Esophagus squamous epithelium (tissue), 5 donors: ENCODE measurements at regions not wholly inside any gene's neighbourhood (a gene's known extent, or its start where the extent isn't known, plus 50 kb on each side); places are given as distances from the start of the nearest gene placed in this dataset.

Experiments
- DNase-seq: peaks from one replicate; lab custom pipeline; 2025; lab: John Stamatoyannopoulos, UW
- H3K27ac ChIP-seq, 4 donors: fragments of 200-600 bp; sonication (generic); one replicate each; pipeline ENCODE4 v1.5.1; 2016 to 2019; ENCODE audit warnings: mild to moderate bottlenecking in 1 of 4
- H3K27me3 ChIP-seq, 4 donors: fragments of 200-600 bp; sonication (generic); 1 replicate in 3 of 4; 2 replicates in 1 of 4; pipeline versions ENCODE4 v1.5.1 to v1.6.0; 2017 to 2021; ENCODE audit warnings: antibody characterized with exemption in 1 of 4
- H3K36me3 ChIP-seq, 3 donors: fragments of 200-600 bp; sonication (generic); one replicate each; pipeline ENCODE4 v1.5.1; 2016 to 2019
- H3K4me1 ChIP-seq, 3 donors: fragments of 200-600 bp; sonication (generic); one replicate each; pipeline ENCODE4 v1.5.1; 2017 to 2019
- H3K4me3 ChIP-seq, 4 donors: fragments of 200-600 bp; sonication (generic); 1 replicate in 3 of 4; 2 replicates in 1 of 4; pipeline ENCODE4 v1.5.1; 2016 to 2019; ENCODE audit warnings: mild to moderate bottlenecking in 2 of 4, moderate library complexity in 1 of 4
- H3K9me3 ChIP-seq, 3 donors: fragments of 200-600 bp; sonication (generic); one replicate each; pipeline ENCODE4 v1.5.1; 2016 to 2019
- POLR2A ChIP-seq, 4 donors: fragments of 450-650 bp; IDR thresholded peaks; one replicate each; pipeline ENCODE4 v1.6.1; 2017; ENCODE audit warnings: antibody characterized with exemption in 4 of 4, mild to moderate bottlenecking in 4 of 4, moderate library complexity in 3 of 4
- WGBS, 2 donors: methylation state at CpG; one replicate each; pipeline ENCODE4 v1.1.5; 2018; 5-methylcytosine and 5-hydroxymethylcytosine counted together
- intact Hi-C: fragments of 100-400 bp; cut with DNase I; formaldehyde crosslinking; loops from one replicate; pipeline ENCODE4 v1.15.0; 2022
- TF ChIP-seq, protein P1 (sequence below), 6 experiments: fragments of 450-650 bp in 4 of 6; fragments of 200-600 bp in 2 of 6; sonication (generic) in 2 of 6; IDR thresholded peaks; one replicate each; pipeline ENCODE4 v1.5.1; 2016 to 2019; ENCODE audit warnings: antibody characterized with exemption in 6 of 6, mild to moderate bottlenecking in 4 of 6, moderate library complexity in 4 of 6
- donor health status: DM: yes; HTN: yes; CAD: no.

GRCh38 chr4:178412455-178412854, 970.2 kb upstream of the AGA start:
- intact Hi-C loops, result no loop called here
- H3K27me3 ChIP-seq, result no peaks in the 10 kb centered on the region
- no peaks in the 10 kb centered on the region for H3K4me1 ChIP-seq
- peaks cover 0 to under 1% (median 0%) of the 10 kb centered on the region in 3 donors for H3K9me3 ChIP-seq
- no peak for DNase-seq
- H3K27ac ChIP-seq, result no peak overlapping the region
- H3K36me3 ChIP-seq, result no peaks in the 10 kb centered on the region
- H3K4me3 ChIP-seq, result no peak overlapping the region
- WGBS, 2 donors, result 84 to 85% methylated on average over 1 of the region's 1 CpG
- TF ChIP-seq, protein P1, sequence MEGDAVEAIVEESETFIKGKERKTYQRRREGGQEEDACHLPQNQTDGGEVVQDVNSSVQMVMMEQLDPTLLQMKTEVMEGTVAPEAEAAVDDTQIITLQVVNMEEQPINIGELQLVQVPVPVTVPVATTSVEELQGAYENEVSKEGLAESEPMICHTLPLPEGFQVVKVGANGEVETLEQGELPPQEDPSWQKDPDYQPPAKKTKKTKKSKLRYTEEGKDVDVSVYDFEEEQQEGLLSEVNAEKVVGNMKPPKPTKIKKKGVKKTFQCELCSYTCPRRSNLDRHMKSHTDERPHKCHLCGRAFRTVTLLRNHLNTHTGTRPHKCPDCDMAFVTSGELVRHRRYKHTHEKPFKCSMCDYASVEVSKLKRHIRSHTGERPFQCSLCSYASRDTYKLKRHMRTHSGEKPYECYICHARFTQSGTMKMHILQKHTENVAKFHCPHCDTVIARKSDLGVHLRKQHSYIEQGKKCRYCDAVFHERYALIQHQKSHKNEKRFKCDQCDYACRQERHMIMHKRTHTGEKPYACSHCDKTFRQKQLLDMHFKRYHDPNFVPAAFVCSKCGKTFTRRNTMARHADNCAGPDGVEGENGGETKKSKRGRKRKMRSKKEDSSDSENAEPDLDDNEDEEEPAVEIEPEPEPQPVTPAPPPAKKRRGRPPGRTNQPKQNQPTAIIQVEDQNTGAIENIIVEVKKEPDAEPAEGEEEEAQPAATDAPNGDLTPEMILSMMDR (IDR thresholded peaks at IDR 0.05), result no peak
- no peak for TF ChIP-seq POLR2A (IDR thresholded peaks at IDR 0.05)

DNA sequence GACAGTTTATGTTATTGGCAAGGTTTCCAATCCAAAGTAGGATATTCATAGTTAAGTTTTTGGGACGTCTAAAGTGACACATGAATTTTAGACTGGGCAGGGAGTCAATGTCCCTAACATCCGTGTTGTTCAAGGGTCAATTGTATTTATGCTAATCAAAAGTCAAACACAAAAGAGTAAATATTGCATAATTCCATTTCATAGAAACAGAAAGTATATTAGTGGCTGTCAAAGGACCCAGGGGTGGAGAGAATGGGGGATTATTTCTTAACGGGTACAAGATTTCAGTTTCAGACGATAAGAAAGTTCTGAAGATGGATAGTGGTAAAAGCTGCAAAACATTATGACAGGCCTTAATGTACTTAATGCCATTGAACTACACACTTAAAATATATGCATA, 971.8 kb upstream of the AGA start:
- intact Hi-C loops, result no loop called here
- H3K4me3 ChIP-seq, result no peak overlapping the region
- TF ChIP-seq, protein P1 (IDR thresholded peaks at IDR 0.05), result no peak
- no peak for TF ChIP-seq POLR2A (IDR thresholded peaks at IDR 0.05)
- no peak for DNase-seq
- H3K9me3 ChIP-seq, result no peaks in the 10 kb centered on the region
- H3K36me3 ChIP-seq, result no peaks in the 10 kb centered on the region
- 45 to 49% methylated on average over 4 of the region's 4 CpGs for WGBS, 2 donors
- H3K27ac ChIP-seq, result no peak overlapping the region
- H3K27me3 ChIP-seq, result no peaks in the 10 kb centered on the region
- no peaks in the 10 kb centered on the region for H3K4me1 ChIP-seq

GRCh38 chr4:178414881-178415446, 972.7 kb upstream of the AGA start:
- Histone ChIP-seq H3K36me3 (no peaks in the 10 kb centered on the region), H3K4me1 (no peaks in the 10 kb centered on the region), H3K9me3 (no peaks in the 10 kb centered on the region), H3K4me3 (no peak overlapping the region), H3K27me3 (no peaks in the 10 kb centered on the region), H3K27ac (no peak overlapping the region)
- WGBS, 2 donors, result 92 to 95% methylated on average over 9 to 12 of the region's 18 CpGs
- TF ChIP-seq POLR2A (IDR thresholded peaks at IDR 0.05), result no peak
- TF ChIP-seq, protein P1 (IDR thresholded peaks at IDR 0.05), result no peak
- intact Hi-C loops, result no loop called here
- no peak for DNase-seq

GRCh38 chr4:178415925-178416324, 973.7 kb upstream of the AGA start:
- intact Hi-C loops, result no loop called here
- WGBS, 2 donors, result 92 to 99% methylated on average over 2 to 12 of the region's 14 CpGs
- TF ChIP-seq, protein P1 (IDR thresholded peaks at IDR 0.05), result no peak
- TF ChIP-seq POLR2A (IDR thresholded peaks at IDR 0.05), result no peak
- H3K36me3 ChIP-seq, result no peaks in the 10 kb centered on the region
- DNase-seq, result no peak
- H3K27ac ChIP-seq, result no peak overlapping the region
- no peak overlapping the region for H3K4me3 ChIP-seq
- H3K9me3 ChIP-seq, result no peaks in the 10 kb centered on the region
- H3K4me1 ChIP-seq, result no peaks in the 10 kb centered on the region
- H3K27me3 ChIP-seq, result no peaks in the 10 kb centered on the region

- Histone ChIP-seq H3K4me3 (no peak overlapping the region), H3K4me1 (no peaks in the 10 kb centered on the region), H3K9me3 (no peaks in the 10 kb centered on the region), H3K27me3 (no peaks in the 10 kb centered on the region), H3K27ac (no peak overlapping the region), H3K36me3 (no peaks in the 10 kb centered on the region)
- intact Hi-C loops, result no loop called here
- DNase-seq, result no peak
- TF ChIP-seq, protein P1 (IDR thresholded peaks at IDR 0.05), result no peak
- TF ChIP-seq POLR2A (IDR thresholded peaks at IDR 0.05), result no peak
- 66 to 78% methylated on average over 2 of the region's 2 CpGs for WGBS, 2 donors
Measured at GRCh38 chr4:178423366-178423765, 981.1 kb upstream of the AGA start.
